KMS-11 (cell line): ENCODE measurements at regions not wholly inside any gene's neighbourhood (a gene's known extent, or its start where the extent isn't known, plus 50 kb on each side); places are given as distances from the start of the nearest gene placed in this dataset.
"Not testable (repeated sequence)": the region's sequence is repeated elsewhere in the genome, so short reads cannot be mapped to it uniquely, and the experiment has no call there.

Experiments
- H2AFZ ChIP-seq: fragments of 200-600 bp; sonication (generic); 2 replicates; pipeline ENCODE4 v1.6.1; 2016; ENCODE audit warnings: antibody characterized with exemption, mixed run types, low read depth
- H3K27ac ChIP-seq: fragments of 200-600 bp; sonication (generic); 2 replicates; pipeline ENCODE4 v1.6.1; 2016; ENCODE audit warnings: mild to moderate bottlenecking, mixed run types
- H3K27me3 ChIP-seq: fragments of 200-600 bp; sonication (generic); 2 replicates; pipeline ENCODE4 v1.6.1; 2017; ENCODE audit warnings: mild to moderate bottlenecking, low read depth, mixed run types, moderate library complexity; ENCODE audit not compliant: insufficient read depth
- H3K36me3 ChIP-seq: fragments of 200-600 bp; sonication (generic); 2 replicates; pipeline ENCODE4 v1.6.1; 2017; ENCODE audit warnings: mild to moderate bottlenecking, mixed run types; ENCODE audit not compliant: insufficient read depth
- H3K4me1 ChIP-seq: fragments of 200-600 bp; sonication (generic); 2 replicates; pipeline ENCODE4 v1.6.1; 2016; ENCODE audit warnings: mild to moderate bottlenecking, low read depth, mixed run types; ENCODE audit not compliant: poor library complexity, severe bottlenecking
- H3K4me2 ChIP-seq: fragments of 200-600 bp; sonication (generic); 2 replicates; pipeline ENCODE4 v1.7.0; 2016; ENCODE audit warnings: mild to moderate bottlenecking, mixed run types
- H3K4me3 ChIP-seq: fragments of 200-600 bp; sonication (generic); IDR thresholded peaks from 2 replicates; pipeline ENCODE4 v1.6.1; 2017; ENCODE audit warnings: low read depth, low read length, mixed read lengths; ENCODE audit not compliant: insufficient read depth
- H3K79me2 ChIP-seq: fragments of 200-600 bp; sonication (generic); 2 replicates; pipeline ENCODE4 v1.6.1; 2016; ENCODE audit warnings: low read depth, mixed run types; ENCODE audit not compliant: insufficient read depth
- H3K9ac ChIP-seq: fragments of 200-600 bp; sonication (generic); 2 replicates; pipeline ENCODE4 v1.6.1; 2016; ENCODE audit warnings: mild to moderate bottlenecking, mixed run types
- H4K20me1 ChIP-seq: fragments of 200-600 bp; sonication (generic); 2 replicates; pipeline ENCODE4 v1.6.1; 2016; ENCODE audit warnings: mild to moderate bottlenecking, mixed run types; ENCODE audit not compliant: insufficient read depth
- TF ChIP-seq, protein P1 (sequence below): fragments of 200-600 bp; sonication (generic); conservative IDR thresholded peaks from 2 replicates; pipeline ENCODE4 v1.6.1; 2017; ENCODE audit warnings: low read depth, mild to moderate bottlenecking, antibody characterized with exemption, low read length, moderate library complexity, mixed read lengths

- H3K79me2 ChIP-seq = no peaks in the 10 kb centered on the region
- H2AFZ ChIP-seq = no peak overlapping the region
- no peak overlapping the region for H3K9ac ChIP-seq
- H3K27me3 ChIP-seq = no peaks in the 10 kb centered on the region
- H3K27ac ChIP-seq = no peak overlapping the region
- TF ChIP-seq, protein P1, sequence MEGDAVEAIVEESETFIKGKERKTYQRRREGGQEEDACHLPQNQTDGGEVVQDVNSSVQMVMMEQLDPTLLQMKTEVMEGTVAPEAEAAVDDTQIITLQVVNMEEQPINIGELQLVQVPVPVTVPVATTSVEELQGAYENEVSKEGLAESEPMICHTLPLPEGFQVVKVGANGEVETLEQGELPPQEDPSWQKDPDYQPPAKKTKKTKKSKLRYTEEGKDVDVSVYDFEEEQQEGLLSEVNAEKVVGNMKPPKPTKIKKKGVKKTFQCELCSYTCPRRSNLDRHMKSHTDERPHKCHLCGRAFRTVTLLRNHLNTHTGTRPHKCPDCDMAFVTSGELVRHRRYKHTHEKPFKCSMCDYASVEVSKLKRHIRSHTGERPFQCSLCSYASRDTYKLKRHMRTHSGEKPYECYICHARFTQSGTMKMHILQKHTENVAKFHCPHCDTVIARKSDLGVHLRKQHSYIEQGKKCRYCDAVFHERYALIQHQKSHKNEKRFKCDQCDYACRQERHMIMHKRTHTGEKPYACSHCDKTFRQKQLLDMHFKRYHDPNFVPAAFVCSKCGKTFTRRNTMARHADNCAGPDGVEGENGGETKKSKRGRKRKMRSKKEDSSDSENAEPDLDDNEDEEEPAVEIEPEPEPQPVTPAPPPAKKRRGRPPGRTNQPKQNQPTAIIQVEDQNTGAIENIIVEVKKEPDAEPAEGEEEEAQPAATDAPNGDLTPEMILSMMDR = no peak
- no peaks in the 10 kb centered on the region for H3K4me1 ChIP-seq
- no peak overlapping the region for H3K4me2 ChIP-seq
- H3K36me3 ChIP-seq = no peaks in the 10 kb centered on the region
- H4K20me1 ChIP-seq = no peaks in the 10 kb centered on the region
- H3K4me3 ChIP-seq = no peak overlapping the region
Measured at GRCh38 chr9:81312346-81312745, 377.0 kb downstream of the TLE1 start.

DNA sequence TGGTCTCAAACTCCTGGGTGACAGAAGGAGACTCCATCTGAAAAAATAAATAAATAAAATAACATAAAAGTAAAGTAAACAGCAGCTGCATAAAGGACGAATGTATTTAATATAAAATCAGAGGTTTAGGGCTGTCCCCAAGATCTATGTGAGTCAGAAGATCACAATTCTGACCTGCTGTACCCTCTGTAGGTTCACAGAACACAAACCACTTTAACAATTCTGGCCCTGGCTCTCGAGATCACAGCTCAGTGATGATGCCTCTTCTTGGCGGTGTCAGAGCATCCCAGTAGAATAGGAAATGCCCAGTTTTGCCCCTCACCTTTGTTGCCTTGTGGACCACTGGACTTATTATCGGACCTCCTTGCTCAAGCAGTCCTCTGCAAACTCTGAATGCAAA lies 380.9 kb downstream of the TLE1 start:
- Histone ChIP-seq H3K27ac (no peak overlapping the region), H3K4me3 (no peak overlapping the region), H3K79me2 (no peaks in the 10 kb centered on the region), H4K20me1 (no peaks in the 10 kb centered on the region), H3K36me3 (no peaks in the 10 kb centered on the region), H3K4me1 (no peaks in the 10 kb centered on the region), H3K9ac (no peak overlapping the region), H2AFZ (no peak overlapping the region), H3K27me3 (no peaks in the 10 kb centered on the region), H3K4me2 (no peak overlapping the region)
- TF ChIP-seq, protein P1 = no peak

- not testable (repeated sequence) for H3K79me2 ChIP-seq, H3K9ac ChIP-seq, H3K4me2 ChIP-seq, H2AFZ ChIP-seq, H3K36me3 ChIP-seq, H3K27me3 ChIP-seq, H3K4me1 ChIP-seq, H3K4me3 ChIP-seq, H4K20me1 ChIP-seq, H3K27ac ChIP-seq
Measured at GRCh38 chr9:81307791-81308190, 381.6 kb downstream of the TLE1 start.

- H4K20me1 ChIP-seq = no peaks in the 10 kb centered on the region
- H3K4me1 ChIP-seq = no peaks in the 10 kb centered on the region
- H3K36me3 ChIP-seq = no peaks in the 10 kb centered on the region
- H3K27ac ChIP-seq = no peak overlapping the region
- no peak overlapping the region for H2AFZ ChIP-seq
- H3K4me2 ChIP-seq = no peak overlapping the region
- no peak overlapping the region for H3K9ac ChIP-seq
- no peaks in the 10 kb centered on the region for H3K27me3 ChIP-seq
- TF ChIP-seq, protein P1 = no peak
- no peak overlapping the region for H3K4me3 ChIP-seq
- H3K79me2 ChIP-seq = no peaks in the 10 kb centered on the region
Measured at GRCh38 chr9:81305561-81306182, 383.7 kb downstream of the TLE1 start.

DNA sequence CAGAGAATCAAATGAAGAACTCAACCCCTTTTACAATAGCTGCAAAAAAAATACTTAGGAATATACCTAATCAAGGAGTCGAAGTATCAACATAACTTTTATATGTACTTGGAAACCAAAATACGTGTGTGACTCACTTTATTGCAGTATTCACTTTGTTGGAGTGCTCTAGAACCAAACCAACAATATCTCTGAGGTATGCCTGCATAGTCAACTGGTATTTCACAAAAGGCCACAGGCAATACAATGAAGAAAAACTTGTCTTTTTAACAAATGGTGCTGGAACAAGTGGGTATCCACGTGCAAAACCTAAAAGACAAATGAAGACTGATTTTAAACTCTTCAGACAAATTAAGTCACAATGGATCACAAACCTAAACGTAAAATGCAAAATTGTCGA lies 385.7 kb downstream of the TLE1 start:
- no peaks in the 10 kb centered on the region for H3K4me1 ChIP-seq
- no peak overlapping the region for H3K4me2 ChIP-seq
- TF ChIP-seq, protein P1 = no peak
- H3K27me3 ChIP-seq = no peaks in the 10 kb centered on the region
- H3K9ac ChIP-seq = no peak overlapping the region
- H3K4me3 ChIP-seq = no peak overlapping the region
- no peak overlapping the region for H2AFZ ChIP-seq
- no peaks in the 10 kb centered on the region for H3K79me2 ChIP-seq
- no peaks in the 10 kb centered on the region for H4K20me1 ChIP-seq
- no peaks in the 10 kb centered on the region for H3K36me3 ChIP-seq
- H3K27ac ChIP-seq = no peak overlapping the region
